SK-N-MC (cell line): ENCODE measurements at regions not wholly inside any gene's neighbourhood (a gene's known extent, or its start where the extent isn't known, plus 50 kb on each side); places are given as distances from the start of the nearest gene placed in this dataset.

ENCODE experiments used
- DNase-seq: peaks from one replicate; pipeline ENCODE4 v3.0.0-alpha.2; 2011; ENCODE audit warnings: low read depth, low spot score
- H3K27ac ChIP-seq: fragments of 200-600 bp; sonication (generic); 2 replicates; pipeline ENCODE4 v1.5.1; 2016; ENCODE audit warnings: mixed run types
- H3K36me3 ChIP-seq: fragments of 200-600 bp; sonication (generic); 2 replicates; pipeline ENCODE4 v1.6.1; 2017; ENCODE audit warnings: antibody characterized with exemption, low read length, mixed read lengths; ENCODE audit not compliant: insufficient read depth
- H3K4me3 ChIP-seq: fragments of 200-600 bp; sonication (generic); 2 replicates; pipeline ENCODE4 v1.5.1; 2016
- H3K9ac ChIP-seq: fragments of 200-600 bp; sonication (generic); 2 replicates; pipeline ENCODE4 v1.8.0; 2017; ENCODE audit warnings: mixed run types, mixed read lengths; ENCODE audit not compliant: insufficient read length
- H3K9me3 ChIP-seq: fragments of 200-600 bp; sonication (generic); 2 replicates; pipeline ENCODE4 v1.6.1; 2017; ENCODE audit warnings: low read depth, mild to moderate bottlenecking, antibody characterized with exemption, low read length, moderate library complexity, mixed read lengths
- EZH2 ChIP-seq: fragments of 200-600 bp; sonication (generic); IDR thresholded peaks from one replicate; pipeline ENCODE4 v1.6.1; 2017; ENCODE audit warnings: antibody characterized with exemption
- FOXP2 ChIP-seq: optimal IDR thresholded peaks from 2 replicates; pipeline ENCODE3; 2011; ENCODE audit warnings: mild to moderate bottlenecking, moderate library complexity; ENCODE audit not compliant: insufficient read depth; ENCODE audit errors: extremely low read length, control extremely low read depth
- POLR2AphosphoS5 ChIP-seq: IDR thresholded peaks from 2 replicates; pipeline ENCODE4 v1.6.1; 2012; ENCODE audit warnings: mild to moderate bottlenecking, low read depth, low read length, borderline replicate concordance

- TF ChIP-seq POLR2AphosphoS5: no peak
- TF ChIP-seq FOXP2: no peak
- TF ChIP-seq EZH2: no peak
- Histone ChIP-seq H3K27ac (no peak overlapping the region), H3K9ac (no peak overlapping the region), H3K9me3 (no peaks in the 10 kb centered on the region), H3K36me3 (no peaks in the 10 kb centered on the region), H3K4me3 (no peak overlapping the region)
- DNase-seq: no peak
These were observed 419.8 kb upstream of the KIF2A start for GRCh38 chr5:61886214-61886613.

DNA sequence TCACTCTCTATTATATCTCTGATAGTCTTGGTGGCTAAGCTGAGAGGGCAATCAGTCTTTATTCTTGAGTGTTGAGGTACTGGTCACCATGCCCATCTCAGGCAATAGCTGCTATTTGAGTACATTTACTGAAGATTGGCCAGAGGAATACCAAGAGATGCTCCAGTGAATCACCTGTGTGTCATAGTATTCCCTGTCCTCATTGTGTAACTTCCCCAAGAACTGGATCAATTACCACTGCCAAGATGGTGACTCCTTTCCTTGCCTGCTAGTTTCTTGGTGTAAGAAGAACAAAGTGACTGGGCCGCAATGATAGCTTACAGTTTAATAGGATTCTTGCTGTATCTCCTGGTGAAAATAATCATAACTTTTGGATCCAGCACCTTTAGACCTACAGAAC is 418.7 kb upstream of the KIF2A start:
- no peak for DNase-seq
- TF ChIP-seq FOXP2 (no peak), POLR2AphosphoS5 (no peak), EZH2 (no peak)

GRCh38 chr5:61894046-61894445 is 412.0 kb upstream of the KIF2A start:
- no peaks in the 10 kb centered on the region for H3K36me3 ChIP-seq
- H3K9ac ChIP-seq: no peak overlapping the region
- no peak for DNase-seq
- no peaks in the 10 kb centered on the region; the same call in 1 of the 2 replicates for H3K9me3 ChIP-seq
- TF ChIP-seq POLR2AphosphoS5 (no peak), EZH2 (no peak), FOXP2 (no peak)
- no peak overlapping the region for H3K4me3 ChIP-seq
- H3K27ac ChIP-seq: no peak overlapping the region

More for the DNA sequence above, 418.7 kb upstream of the KIF2A start:
- Histone ChIP-seq H3K9ac (no peak overlapping the region), H3K36me3 (no peaks in the 10 kb centered on the region), H3K27ac (no peak overlapping the region), H3K4me3 (no peak overlapping the region), H3K9me3 (no peaks in the 10 kb centered on the region)

GRCh38 chr5:61896811-61897210 is 409.2 kb upstream of the KIF2A start:
- H3K9me3 ChIP-seq: no peaks in the 10 kb centered on the region; the same call in 1 of the 2 replicates
- no peak for DNase-seq
- TF ChIP-seq EZH2 (no peak), POLR2AphosphoS5 (no peak), FOXP2 (no peak)
- H3K27ac ChIP-seq: no peak overlapping the region
- H3K9ac ChIP-seq: no peak overlapping the region
- no peaks in the 10 kb centered on the region for H3K36me3 ChIP-seq
- no peak overlapping the region for H3K4me3 ChIP-seq

DNA sequence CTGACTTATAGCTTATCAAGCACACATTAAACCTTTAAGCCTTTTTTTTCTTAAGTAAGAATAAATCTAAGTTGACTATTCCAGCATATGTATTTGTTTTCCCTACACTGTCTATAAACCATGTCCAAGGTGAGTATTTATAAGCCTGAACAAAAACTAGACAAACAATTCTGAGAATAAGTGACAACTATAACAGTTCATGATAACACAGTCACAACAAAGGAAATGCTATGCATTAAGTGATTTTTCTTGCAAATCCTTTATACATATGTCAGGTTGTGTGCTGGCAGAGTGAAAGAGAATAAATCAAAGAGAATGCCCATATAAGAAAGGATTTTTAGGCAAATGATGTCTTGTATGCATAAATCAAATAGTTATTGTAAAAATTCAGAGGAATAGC is 408.8 kb upstream of the KIF2A start:
- Histone ChIP-seq H3K4me3 (no peak overlapping the region), H3K36me3 (no peaks in the 10 kb centered on the region), H3K27ac (no peak overlapping the region), H3K9ac (no peak overlapping the region), H3K9me3 (no peaks in the 10 kb centered on the region; the same call in 1 of the 2 replicates)
- DNase-seq: no peak
- TF ChIP-seq EZH2: no peak
- no peak for TF ChIP-seq POLR2AphosphoS5
- TF ChIP-seq FOXP2: no peak

DNA sequence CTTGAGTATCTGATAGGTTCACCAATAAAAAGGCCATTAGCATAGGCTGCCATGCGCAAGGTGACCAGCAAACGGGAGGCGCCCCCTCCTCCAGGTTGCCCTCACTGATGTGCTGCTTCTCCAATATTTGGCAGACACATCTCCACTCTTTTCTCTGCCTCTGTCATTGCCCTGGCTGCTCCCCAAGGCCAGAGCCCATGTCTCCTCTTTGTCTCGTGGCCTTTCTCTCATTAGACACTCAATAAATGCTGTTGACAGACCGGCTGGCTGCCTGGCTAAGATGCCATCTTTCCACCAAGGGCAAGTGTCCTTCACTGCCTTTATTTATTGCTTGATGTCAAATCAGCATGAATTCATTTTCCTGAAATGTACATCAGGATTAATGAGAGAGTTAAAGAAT is 404.0 kb upstream of the KIF2A start:
- TF ChIP-seq POLR2AphosphoS5 (no peak), EZH2 (no peak), FOXP2 (no peak)
- no peak for DNase-seq
- H3K4me3 ChIP-seq: no peak overlapping the region
- H3K9me3 ChIP-seq: no peaks in the 10 kb centered on the region
- no peak overlapping the region for H3K27ac ChIP-seq
- H3K9ac ChIP-seq: no peak overlapping the region
- no peaks in the 10 kb centered on the region for H3K36me3 ChIP-seq

GRCh38 chr5:61904730-61905129 is 401.3 kb upstream of the KIF2A start:
- H3K9me3 ChIP-seq: no peaks in the 10 kb centered on the region
- DNase-seq: no peak
- H3K36me3 ChIP-seq: no peaks in the 10 kb centered on the region

GRCh38 chr5:61905613-61906012 is 400.4 kb upstream of the KIF2A start:
- Histone ChIP-seq H3K4me3 (no peak overlapping the region), H3K36me3 (no peaks in the 10 kb centered on the region), H3K9me3 (no peaks in the 10 kb centered on the region), H3K27ac (no peak overlapping the region), H3K9ac (no peak overlapping the region)
- no peak for DNase-seq
- TF ChIP-seq POLR2AphosphoS5 (no peak), EZH2 (no peak), FOXP2 (no peak)

More at GRCh38 chr5:61904730-61905129, 401.3 kb upstream of the KIF2A start:
- H3K9ac ChIP-seq: no peak overlapping the region
- no peak overlapping the region for H3K4me3 ChIP-seq
- TF ChIP-seq FOXP2 (no peak), POLR2AphosphoS5 (no peak), EZH2 (no peak)
- no peak overlapping the region for H3K27ac ChIP-seq

DNA sequence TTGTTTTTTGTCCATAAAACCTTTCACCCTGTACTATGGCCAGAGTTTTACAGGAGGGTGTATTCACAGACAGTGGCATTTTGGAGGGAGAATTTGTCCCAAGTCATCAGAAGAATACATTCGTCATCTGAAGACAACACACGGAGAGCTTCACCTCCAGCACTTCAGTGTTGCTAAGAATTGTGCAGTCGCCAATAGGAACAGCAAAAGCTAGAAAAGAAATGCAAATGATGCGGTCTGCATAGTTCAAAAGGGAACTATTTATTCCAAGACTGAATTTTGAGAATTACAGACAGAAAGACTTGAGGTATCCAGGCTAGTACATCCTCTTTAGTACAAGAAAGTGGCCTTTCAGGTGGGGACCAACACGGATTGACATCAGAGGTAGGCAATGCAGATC is 399.2 kb upstream of the KIF2A start:
- DNase-seq: no peak
- Histone ChIP-seq H3K27ac (no peak overlapping the region), H3K36me3 (no peaks in the 10 kb centered on the region), H3K9me3 (no peaks in the 10 kb centered on the region), H3K9ac (no peak overlapping the region), H3K4me3 (no peak overlapping the region)
- TF ChIP-seq FOXP2 (no peak), EZH2 (no peak), POLR2AphosphoS5 (no peak)
